IPS-NIHi11 (cell line): ENCODE measurements at regions not wholly inside any gene's neighbourhood (a gene's known extent, or its start where the extent isn't known, plus 50 kb on each side); places are given as distances from the start of the nearest gene placed in this dataset.
A peak's percentile ranks its signal among the peaks of the same experiment; 100 is the strongest.

Experiments used
- DNase-seq: peaks from one replicate; pipeline ENCODE4 v3.0.0; 2012; ENCODE audit warnings: mixed read lengths, low spot score

DNA sequence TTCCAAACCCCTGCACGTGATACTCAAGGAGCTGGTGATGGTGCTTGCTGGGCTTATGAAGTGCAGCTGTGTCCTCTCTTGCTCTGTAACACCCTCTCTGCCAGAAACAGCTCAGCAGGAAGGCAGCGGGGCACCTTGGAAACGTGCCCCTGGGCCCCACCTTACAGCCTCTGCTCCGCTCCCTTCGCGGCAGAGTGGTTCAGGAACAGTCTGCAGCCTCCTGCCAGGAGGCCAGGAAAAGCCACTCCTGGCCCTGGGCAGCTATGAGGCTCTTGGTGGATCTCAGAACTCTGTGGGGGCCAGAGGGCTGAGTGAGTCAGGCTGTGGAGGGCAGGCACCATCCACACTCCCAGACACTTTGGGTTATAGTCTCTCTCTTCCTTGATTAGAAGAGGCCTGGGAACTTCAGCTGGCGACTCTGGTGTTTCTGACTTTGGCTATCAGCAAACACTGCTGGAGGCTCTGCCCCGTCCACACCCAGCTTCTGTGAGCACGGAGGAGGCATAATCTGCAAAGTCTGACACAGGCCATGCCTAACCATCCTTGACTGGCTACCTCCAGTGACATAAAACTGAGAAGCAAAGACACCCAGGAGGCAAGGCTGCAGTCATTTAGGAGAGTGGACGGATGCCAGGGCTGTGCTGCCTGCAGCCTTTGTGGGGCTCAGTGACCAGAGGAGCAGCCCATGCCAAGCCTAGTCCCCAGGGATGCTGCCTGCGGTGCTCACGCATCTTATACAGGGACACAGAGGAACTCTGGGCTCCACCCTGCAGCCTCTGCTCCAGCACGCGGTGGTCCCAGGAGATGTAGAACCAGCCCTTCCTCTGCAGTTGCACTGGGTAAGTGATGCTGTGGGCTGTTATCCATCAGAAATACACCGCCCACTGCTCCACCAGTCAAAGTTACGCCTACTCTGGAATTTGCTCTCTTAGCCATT is 65.3 kb downstream of the METRNL start:
- DNase-seq = no peak

DNA sequence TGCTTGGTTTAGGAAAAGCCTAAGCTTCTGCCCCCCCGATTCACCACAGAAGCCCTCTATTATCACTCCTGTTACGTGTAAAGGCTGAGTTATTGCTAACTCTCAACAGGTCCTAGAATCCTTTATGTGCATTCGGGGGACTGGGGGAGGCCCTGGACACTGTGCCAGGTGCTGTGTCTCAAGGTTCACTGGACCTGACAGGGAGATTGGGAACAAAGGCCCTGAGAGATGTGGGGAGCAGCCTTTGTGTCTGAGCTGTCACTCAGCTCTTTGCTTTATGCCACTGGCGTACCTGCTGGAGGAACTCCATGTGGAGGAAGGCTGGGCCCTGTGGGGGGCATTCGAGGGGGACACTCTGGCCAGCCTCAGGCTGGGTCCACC is 65.9 kb downstream of the METRNL start:
- no peak for DNase-seq

DNA sequence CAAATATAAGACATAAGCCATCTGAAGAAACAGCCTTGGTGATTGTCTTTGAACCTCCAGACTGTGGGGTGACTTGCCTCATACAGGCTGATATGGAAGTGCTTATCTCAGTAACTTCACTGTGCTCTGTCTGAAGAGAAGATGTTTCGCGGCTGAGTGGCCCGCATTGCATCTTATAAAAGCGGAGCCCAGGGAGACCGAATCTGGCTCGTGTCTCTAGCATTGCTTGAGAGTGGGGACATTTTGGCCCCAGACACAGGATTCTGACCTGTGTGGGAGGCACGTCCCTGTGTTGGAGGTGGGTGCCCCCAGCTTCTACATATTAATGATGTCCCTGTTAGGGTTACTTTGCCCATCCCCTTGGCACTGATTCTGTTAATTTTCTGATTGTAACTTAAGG is 66.4 kb downstream of the METRNL start:
- no peak for DNase-seq

DNA sequence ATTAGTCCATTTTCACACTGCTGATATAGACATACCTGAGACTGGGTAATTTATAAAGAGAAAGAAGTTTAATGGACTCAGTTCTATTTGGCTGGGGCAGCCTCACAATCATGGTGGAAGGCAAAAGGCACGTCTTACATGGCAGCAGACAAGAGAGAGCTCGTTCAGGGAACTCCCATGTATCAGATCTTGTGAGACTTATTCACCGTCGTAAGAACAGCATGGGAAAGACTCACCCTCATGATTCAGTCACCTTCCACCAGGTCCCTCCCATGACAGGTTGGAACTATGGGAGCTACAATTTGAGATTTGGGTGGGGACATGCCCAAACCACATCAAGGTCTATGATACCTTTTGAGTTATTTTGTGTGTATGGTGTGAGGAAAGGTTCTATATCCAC is 66.9 kb downstream of the METRNL start:
- DNase-seq = no peak

DNA sequence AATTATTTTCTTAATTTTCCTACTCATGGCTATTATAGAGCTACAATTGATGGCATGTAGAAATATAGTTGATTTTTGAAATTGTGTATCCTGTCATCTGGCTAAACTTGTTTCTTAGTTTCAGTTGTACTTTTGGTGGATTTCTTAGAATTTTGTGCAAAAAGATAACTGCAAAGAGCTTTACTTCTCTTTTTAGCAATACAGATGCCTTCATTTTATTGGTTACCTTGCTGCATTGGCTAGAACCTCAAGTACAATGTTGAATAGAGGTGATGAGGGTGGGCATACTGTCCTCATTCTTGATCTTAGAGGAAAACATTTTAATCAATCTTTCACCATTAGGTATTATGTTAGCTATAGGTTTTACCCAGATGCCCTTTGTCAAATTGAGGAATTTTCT is 67.9 kb downstream of the METRNL start:
- no peak for DNase-seq

DNA sequence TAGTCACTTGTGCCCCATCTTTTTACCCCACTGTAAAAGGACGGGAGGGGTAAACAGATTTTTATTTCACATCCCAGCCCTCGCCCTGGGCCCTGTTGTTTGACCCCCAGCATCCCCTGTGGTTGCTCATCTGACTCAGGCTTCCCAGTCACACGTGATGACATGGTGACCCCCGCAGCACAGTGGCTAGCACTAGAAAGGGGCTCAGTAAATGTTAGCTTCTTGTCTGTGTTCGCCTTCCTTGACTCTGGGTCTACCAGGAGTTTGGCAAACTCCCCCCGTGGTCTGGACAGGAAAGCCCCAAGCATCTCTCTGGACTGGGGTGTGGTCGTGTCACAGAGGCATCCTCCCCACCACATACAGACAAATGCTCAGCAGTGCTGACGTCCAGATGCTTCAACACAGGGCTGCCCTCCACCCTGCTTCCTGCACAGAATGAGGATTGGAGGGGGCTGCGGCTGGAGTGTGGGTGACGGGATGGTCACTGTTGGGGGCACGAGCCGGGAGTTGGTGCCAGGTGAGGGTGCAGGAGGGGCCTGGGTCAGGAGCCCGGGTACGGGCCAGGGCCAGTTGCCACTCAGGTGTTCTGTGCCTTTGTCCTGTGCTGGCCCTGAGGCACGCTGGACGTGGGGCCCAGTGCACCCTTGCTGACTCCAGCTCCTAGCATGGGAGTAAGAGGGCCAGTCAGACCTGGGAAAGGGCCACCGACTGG is 69.1 kb downstream of the METRNL start:
- no peak for DNase-seq

DNA sequence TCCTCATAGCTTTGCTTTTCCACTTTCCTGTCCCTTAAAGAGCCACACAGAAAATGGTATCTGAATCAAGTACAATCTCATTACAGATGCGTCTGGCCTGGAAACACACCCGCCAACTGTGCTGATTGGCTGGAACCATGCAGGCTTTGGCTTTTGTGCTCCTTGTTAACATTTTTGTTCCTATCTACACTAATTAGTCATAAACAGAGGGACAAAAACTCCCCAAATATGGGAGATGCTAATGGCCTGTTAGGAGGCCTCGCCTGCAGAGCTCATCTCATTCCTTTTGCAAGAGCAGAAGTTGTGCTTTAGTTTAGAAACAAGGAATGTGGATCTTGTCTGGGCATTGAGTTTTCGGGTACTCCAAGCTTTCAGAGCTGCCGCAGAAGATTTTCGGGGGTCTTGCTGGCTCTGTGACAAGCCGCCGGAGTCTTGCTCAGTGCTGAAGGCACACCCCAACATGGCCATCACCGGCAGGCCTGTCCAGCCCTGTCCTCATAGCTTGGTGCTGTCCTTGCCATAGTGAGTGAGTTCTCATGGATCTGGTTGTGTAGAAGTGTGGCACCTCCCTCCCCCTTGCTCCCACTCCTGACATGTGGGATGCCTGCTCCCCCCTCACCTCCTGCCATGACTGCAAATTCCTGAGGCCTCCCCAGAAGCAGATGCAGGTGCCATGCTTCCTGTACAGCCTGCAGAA is 69.8 kb downstream of the METRNL start:
- DNase-seq = no peak

DNA sequence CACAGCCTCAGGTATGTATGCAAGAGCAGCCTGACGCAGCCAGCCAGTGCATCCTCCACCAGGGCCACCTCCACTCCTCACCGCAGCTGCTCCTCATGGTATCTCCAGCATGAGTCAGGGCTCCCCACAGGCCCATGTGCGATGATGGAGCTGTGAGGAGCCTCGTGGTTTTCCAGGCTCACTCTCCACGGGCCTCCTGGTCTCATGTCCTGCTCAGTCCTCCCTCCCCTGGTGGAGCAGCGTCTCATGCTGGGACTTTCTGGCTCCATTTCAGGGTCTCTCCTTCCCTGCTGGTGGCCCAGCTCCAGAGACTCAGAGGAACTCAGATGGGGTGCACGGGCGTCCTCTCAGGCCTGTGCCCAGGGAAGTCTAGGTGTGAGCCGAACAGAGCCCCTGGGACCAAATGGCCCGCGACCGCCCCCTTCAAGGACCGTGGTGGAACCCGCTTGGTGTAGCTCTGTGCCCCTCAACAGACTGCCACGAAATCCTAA is 70.4 kb downstream of the METRNL start:
- no peak for DNase-seq

DNA sequence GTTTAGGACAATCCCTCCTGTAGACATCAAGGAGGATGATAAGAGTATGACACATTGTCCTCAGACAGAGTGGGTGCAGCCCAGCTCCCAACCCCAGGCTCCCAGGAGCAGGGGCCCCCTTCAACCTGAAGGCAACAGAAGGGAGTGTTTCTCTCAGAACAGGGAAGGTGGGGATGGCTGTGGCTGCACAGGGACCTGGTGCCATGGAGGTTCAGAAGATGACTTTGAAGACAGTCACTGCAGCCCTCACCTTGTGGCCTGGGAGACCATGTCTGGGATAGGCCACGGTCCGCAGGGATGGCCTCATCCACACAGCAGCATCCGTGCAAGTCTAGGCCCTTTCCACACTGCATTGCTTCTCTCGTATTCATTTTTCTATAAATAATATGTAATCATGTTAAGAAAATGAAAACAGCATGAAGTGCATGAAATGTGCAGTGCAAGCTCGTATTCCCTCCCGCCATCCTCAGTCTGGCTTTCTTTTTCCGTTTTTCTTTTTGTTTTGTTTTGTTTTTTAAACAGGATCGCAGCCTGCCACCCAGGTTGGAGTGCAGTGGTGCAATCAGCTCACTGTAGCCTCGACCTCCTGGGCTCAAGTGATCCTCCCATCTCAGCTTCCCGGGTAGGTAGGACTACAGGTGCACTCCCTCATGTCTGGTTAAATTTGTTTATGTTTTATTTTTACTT is 71.1 kb downstream of the METRNL start:
- DNase-seq = no peak

DNA sequence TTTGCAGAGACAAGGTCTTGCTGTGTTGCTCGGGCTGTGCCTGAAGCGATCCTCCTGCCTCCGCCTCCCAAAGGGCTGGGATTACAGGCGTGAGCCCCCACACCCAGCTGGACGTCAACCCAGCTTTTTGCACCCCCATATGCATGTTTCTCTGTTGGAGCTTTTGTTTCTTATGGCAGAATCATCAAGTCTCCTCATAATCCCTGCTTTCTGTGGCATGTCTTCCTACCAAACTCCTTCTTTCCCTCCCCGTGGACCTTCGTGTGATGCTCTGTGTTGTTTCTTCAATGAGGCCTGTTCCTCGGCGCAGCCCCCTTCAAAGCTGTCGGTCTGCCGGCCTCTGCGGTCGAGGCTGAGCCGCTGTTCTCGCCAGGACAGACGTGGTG is 71.6 kb downstream of the METRNL start:
- no peak for DNase-seq

DNA sequence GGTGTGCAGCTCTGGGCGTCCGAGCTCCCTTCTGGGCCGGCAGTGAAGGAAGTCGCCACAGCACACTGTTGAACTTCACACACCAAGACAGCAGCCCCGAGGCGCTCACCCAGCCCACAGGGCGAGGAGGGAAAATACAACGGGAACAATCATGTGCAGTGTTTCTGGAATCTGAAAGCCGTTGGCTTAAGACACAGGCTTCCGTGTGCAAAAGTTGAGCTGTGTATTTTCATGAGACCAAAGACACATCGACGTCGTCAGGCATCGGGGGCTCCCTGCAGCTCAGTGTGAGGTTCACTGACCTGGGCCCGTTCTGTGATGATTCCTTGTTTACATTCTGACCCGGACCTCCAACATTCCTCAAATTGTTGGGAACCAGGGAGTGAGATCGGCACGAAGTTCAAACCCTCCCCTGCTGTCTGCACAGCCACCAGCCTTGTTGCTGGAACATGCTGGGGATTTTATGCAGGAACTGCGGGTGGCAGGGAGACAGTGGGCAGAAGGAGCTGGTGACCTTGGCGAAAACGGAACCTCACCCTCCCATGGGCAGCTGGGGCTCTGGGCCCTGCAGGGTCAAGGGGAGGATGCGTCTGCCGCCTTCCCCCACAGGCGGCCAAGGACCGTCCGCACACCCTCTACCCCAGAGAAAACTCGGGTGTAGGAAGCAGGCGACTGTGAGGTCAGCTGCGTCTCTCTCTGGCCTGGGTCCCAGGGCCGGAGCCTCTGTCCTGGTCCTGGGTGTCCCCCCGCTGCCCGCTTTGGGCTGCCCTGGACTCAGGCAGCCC is 72.2 kb downstream of the METRNL start:
- peak; percentile 63 for DNase-seq

DNA sequence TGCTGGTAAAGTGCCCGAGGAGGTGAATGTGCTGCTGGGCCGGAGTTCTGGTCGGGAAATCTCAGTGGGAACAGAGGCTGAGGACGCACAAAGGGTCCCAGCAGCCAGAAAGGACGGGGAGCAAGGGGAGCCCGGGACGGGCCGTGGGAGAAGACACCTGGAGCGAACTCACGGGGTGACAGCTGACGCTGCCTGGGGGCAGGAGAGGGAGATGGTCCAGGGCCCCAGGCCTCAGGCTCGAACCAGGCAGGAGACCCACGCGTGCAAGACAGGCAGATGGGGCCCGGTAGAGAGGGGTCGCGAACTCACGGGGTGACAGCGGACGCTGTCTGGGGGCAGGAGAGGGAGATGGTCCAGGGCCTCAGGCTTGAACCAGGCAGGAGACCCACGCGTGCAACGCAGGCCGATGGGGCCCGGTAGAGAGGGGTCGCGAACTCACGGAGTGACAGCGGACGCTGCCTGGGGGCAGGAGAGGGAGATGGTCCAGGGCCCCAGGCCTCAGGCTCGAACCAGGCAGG is 72.9 kb downstream of the METRNL start:
- no peak for DNase-seq

DNA sequence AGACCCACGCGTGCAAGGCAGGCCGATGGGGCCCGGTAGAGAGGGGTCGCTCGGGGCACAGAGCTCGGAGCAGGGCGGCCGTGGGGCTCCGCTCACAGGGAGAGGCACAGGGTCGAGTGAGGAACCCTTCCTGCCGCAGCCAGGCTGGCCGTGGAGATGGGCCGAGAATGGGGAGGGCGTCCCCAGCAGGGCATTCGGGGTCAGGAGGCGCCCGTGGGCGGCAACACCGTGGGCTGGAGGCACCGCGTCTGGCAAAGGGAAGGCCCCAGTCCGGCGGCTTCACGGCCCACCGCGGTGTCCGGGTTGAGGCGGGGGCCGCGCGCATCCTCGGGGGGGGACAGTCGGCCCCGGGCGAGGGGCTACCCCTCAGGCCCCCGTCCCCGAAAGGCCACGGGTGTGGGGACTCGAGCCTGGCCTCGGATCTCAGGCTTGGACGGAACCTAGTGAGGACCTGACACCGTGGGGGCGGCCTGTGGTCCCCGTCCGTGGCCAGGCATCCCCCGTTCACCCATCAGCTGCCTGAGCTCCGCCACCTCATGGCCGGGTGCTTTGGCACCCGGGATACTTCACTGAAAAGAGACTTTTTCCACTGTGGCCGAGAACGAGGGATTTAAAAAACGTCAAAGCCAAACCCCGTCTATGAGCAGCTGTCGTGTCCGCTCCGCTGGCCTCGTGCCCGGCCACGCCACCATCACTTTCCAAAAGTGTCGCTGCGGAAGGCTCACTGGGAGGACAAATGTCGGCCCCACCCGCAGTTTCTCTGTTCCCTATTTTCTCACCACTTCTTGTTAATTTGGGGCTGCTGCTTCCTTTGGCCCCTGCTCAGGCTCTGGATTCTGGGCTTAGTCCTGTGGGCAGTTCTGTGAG is 73.6 kb downstream of the METRNL start:
- no peak for DNase-seq

DNA sequence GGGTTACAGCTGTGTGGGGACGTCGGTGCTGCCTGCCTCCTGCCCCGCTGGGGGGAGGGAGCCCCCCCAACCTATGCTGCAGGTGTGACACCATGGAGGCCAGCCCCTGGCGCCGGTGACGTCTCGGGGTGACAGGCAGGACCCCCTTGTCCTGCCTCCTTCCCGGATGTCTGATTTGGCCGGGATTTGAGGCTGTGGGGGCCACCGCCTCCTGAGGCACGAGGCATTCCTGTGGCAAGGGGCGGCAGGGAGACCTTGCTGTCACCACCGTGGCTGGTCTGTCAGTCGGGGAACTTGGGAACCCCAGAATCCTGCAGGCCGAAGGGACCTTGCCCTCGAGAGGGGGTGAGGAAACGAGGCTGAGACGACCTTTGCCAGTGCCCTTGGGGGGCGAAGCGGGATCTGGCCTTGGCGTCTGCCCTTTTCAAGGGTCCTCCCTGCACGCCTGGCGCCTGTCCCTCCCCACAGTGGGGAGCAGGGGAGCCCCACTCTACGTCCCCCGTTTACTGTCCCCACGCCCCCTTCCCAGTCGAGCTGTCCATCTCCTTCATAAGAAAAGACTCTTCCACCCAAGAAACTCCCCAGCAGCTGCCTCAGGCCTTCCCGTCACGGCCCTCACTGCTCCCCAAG is 74.4 kb downstream of the METRNL start:
- DNase-seq = no peak

DNA sequence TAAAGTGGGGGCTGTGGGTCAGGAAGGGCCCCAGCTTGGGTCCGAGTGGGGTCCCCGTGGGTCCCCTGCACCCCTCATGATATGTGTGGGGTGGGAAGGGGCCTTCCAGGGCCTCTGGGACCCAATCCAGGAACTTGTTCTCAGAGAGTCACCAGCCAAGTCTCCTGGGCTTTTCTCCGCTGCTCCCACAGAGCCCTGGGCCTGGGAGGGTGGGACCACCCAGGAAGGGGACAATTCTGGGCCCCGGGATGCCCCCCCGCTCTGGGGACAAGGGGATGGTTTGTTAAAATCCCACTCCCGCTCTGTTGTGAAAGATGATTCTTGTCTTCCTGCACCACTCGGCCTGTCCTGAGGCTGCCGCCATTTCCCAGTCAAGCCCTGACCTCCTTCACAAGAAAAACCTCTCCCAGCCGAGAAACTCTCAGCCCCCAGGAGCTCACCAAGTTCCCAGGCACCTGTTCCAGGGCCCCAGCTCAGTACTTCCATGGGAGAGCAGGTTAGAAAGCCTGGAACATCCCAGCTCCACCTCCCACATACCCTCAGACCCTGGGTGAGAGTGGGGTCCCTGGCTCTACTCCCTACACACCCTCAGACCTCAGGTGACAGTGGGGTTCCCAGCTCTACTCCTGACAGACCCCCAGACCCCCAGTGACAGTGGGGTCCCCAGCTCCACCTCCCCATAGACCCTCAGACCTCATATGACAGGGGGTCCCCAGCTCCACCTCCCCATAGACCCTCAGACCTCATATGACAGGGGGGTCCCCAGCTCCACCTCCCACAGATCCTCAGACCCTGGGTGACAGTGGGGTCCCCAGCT is 75.1 kb downstream of the METRNL start:
- DNase-seq = no peak

DNA sequence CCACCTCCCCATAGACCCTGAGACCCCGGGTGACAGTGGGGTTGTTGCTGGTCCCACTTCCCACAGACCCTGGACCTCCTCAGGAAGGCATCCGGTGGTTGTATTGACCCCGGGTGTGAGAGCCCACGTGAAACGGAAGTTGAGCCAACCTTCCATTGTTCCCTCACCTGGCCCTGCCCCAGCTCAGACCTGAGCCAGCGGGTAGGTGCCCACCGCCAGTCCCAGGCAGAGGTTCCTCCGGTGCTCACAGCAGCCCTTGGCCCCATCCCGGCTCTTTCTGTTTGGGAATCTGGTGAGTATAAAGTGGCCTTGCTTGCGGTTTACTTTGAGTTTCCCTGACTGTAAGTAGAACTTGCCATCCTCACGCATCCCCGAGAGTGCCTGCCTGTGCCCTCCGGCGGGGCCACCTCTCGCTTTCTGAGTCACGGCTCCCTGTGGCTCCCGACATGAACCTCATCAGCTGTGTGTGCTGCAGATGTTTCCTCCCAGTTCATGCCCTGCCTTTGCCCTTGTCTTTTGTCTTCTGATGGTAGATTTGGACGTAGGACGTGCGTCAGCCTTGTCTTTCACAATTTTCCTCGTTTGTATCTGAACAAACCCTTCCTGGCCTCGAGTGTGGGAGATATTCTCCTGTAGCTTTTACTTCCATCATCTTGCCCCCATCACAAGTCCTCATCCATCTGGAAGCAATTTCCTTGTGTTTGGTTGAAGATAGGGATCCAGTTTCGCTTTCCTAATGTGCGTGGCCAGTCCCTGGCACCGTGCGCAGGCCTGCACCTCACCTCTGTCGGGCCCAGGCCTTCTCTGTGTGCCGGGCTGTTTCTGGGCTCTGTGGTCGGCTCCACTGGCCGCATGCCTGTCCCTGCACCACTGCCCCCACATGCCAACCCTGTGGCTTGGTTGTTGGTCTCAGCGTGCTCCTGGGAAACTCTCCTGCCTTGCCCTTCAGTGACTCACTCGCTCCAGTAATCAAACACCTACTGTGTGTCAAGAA is 76.0 kb downstream of the METRNL start:
- DNase-seq = no peak

DNA sequence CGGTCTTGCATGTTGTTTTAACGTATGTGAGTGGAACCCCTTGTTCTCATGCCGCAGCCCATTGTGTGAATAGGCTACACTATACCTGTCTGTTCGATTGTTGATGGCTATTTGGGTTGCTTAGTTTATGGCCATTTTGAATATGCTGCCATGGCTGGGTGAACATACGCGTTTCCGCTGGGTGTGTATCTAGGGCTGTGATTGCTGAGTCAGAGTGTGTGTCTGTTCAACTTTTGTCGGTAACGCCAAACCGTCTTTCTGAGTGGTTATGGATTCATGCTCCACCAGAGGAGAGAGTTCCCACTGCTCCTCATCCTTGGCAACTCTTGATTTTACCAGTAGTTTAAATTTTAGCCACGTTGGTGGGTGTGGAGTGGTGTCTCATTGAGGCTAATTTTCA is 77.0 kb downstream of the METRNL start:
- no peak for DNase-seq
